ENCODE measurements at regions not wholly inside any gene's neighbourhood (a gene's known extent, or its start where the extent isn't known, plus 50 kb on each side); places are given as distances from the start of the nearest gene placed in this dataset.
A peak's percentile ranks its signal among the peaks of the same experiment; 100 is the strongest.

GRCh38 chr17:56648321-56648720, 54.8 kb downstream of the NOG start:
- Histone ChIP-seq H3K9me3 (ENCODE audit: insufficient read depth, low read length) (no peaks in the 10 kb centered on the region), H3K27me3 (ENCODE audit: insufficient read depth, insufficient read length) (no peaks in the 10 kb centered on the region), H3K9ac (ENCODE audit: insufficient read length, low read depth) (no peak overlapping the region), H3K36me3 (ENCODE audit: insufficient read depth, insufficient read length, low read length) (no peaks in the 10 kb centered on the region), H3K4me3 (ENCODE audit: insufficient read length, low read depth) (no peak overlapping the region), H3K4me1 (ENCODE audit: insufficient read depth, insufficient read length) (no peaks in the 10 kb centered on the region)
- DNase-seq (ENCODE audit: low read depth, low spot score): no peak
- TF ChIP-seq YY1 (IDR thresholded peaks at IDR 0.05; ENCODE audit: insufficient read depth, insufficient read length): no peak
- TF ChIP-seq ZNF274 (IDR thresholded peaks at IDR 0.05; ENCODE audit: low read depth, low read length): no peak

- no peak overlapping the region for H3K9ac ChIP-seq (ENCODE audit: insufficient read length, low read depth)
- H3K4me1 ChIP-seq (ENCODE audit: insufficient read depth, insufficient read length): no peaks in the 10 kb centered on the region
- H3K27me3 ChIP-seq (ENCODE audit: insufficient read depth, insufficient read length): no peaks in the 10 kb centered on the region
- no peak for DNase-seq (ENCODE audit: low read depth, low spot score)
- no peaks in the 10 kb centered on the region for H3K36me3 ChIP-seq (ENCODE audit: insufficient read depth, insufficient read length, low read length)
- TF ChIP-seq SUZ12 (IDR thresholded peaks at IDR 0.05; ENCODE audit: extremely low read depth, insufficient read depth, insufficient read length) (no peak), YY1 (IDR thresholded peaks at IDR 0.05; ENCODE audit: insufficient read depth, insufficient read length) (no peak), ZNF274 (IDR thresholded peaks at IDR 0.05; ENCODE audit: low read depth, low read length) (no peak)
- H3K4me3 ChIP-seq (ENCODE audit: insufficient read length, low read depth): no peak overlapping the region
- no peaks in the 10 kb centered on the region for H3K9me3 ChIP-seq (ENCODE audit: insufficient read depth, low read length)
Measured at GRCh38 chr17:56648806-56649205, 55.3 kb downstream of the NOG start.

GRCh38 chr17:56652628-56653027, 59.1 kb downstream of the NOG start:
- DNase-seq (ENCODE audit: low read depth, low spot score): no peak
- TF ChIP-seq YY1 (IDR thresholded peaks at IDR 0.05; ENCODE audit: insufficient read depth, insufficient read length): no peak
- TF ChIP-seq ZNF274 (IDR thresholded peaks at IDR 0.05; ENCODE audit: low read depth, low read length): no peak
- no peak for TF ChIP-seq SUZ12 (IDR thresholded peaks at IDR 0.05; ENCODE audit: extremely low read depth, insufficient read depth, insufficient read length)

GRCh38 chr17:56653877-56654276, 60.4 kb downstream of the NOG start:
- TF ChIP-seq SUZ12 (IDR thresholded peaks at IDR 0.05; ENCODE audit: extremely low read depth, insufficient read depth, insufficient read length): no peak
- Histone ChIP-seq H3K9ac (ENCODE audit: insufficient read length, low read depth) (no peak overlapping the region), H3K27me3 (ENCODE audit: insufficient read depth, insufficient read length) (no peaks in the 10 kb centered on the region), H3K36me3 (ENCODE audit: insufficient read depth, insufficient read length, low read length) (no peaks in the 10 kb centered on the region), H3K4me1 (ENCODE audit: insufficient read depth, insufficient read length) (no peaks in the 10 kb centered on the region), H3K4me3 (ENCODE audit: insufficient read length, low read depth) (no peak overlapping the region), H3K9me3 (ENCODE audit: insufficient read depth, low read length) (no peaks in the 10 kb centered on the region)
- peak; percentile 73 for DNase-seq (ENCODE audit: low read depth, low spot score)

More at GRCh38 chr17:56652628-56653027, 59.1 kb downstream of the NOG start:
- no peaks in the 10 kb centered on the region for H3K27me3 ChIP-seq (ENCODE audit: insufficient read depth, insufficient read length)
- H3K4me1 ChIP-seq (ENCODE audit: insufficient read depth, insufficient read length): no peaks in the 10 kb centered on the region
- H3K36me3 ChIP-seq (ENCODE audit: insufficient read depth, insufficient read length, low read length): no peaks in the 10 kb centered on the region
- H3K9ac ChIP-seq (ENCODE audit: insufficient read length, low read depth): no peak overlapping the region
- no peaks in the 10 kb centered on the region for H3K9me3 ChIP-seq (ENCODE audit: insufficient read depth, low read length)
- no peak overlapping the region for H3K4me3 ChIP-seq (ENCODE audit: insufficient read length, low read depth)

- DNase-seq (ENCODE audit: low read depth, low spot score): no peak
- Histone ChIP-seq H3K9me3 (ENCODE audit: insufficient read depth, low read length) (no peaks in the 10 kb centered on the region), H3K36me3 (ENCODE audit: insufficient read depth, insufficient read length, low read length) (no peaks in the 10 kb centered on the region), H3K4me3 (ENCODE audit: insufficient read length, low read depth) (no peak overlapping the region), H3K27me3 (ENCODE audit: insufficient read depth, insufficient read length) (no peaks in the 10 kb centered on the region), H3K4me1 (ENCODE audit: insufficient read depth, insufficient read length) (peaks cover 3% of the 10 kb centered on the region), H3K9ac (ENCODE audit: insufficient read length, low read depth) (no peak overlapping the region)
- TF ChIP-seq ZNF274 (IDR thresholded peaks at IDR 0.05; ENCODE audit: low read depth, low read length): no peak
Measured at GRCh38 chr17:56656701-56657327, 63.3 kb downstream of the NOG start.

GRCh38 chr17:56658648-56659047, 65.1 kb downstream of the NOG start:
- Histone ChIP-seq H3K4me1 (ENCODE audit: insufficient read depth, insufficient read length) (peaks cover 3% of the 10 kb centered on the region), H3K36me3 (ENCODE audit: insufficient read depth, insufficient read length, low read length) (no peaks in the 10 kb centered on the region), H3K9ac (ENCODE audit: insufficient read length, low read depth) (no peak overlapping the region), H3K9me3 (ENCODE audit: insufficient read depth, low read length) (no peaks in the 10 kb centered on the region), H3K4me3 (ENCODE audit: insufficient read length, low read depth) (no peak overlapping the region), H3K27me3 (ENCODE audit: insufficient read depth, insufficient read length) (no peaks in the 10 kb centered on the region)
- TF ChIP-seq SUZ12 (IDR thresholded peaks at IDR 0.05; ENCODE audit: extremely low read depth, insufficient read depth, insufficient read length) (no peak), ZNF274 (IDR thresholded peaks at IDR 0.05; ENCODE audit: low read depth, low read length) (no peak), YY1 (IDR thresholded peaks at IDR 0.05; ENCODE audit: insufficient read depth, insufficient read length) (no peak)
- no peak for DNase-seq (ENCODE audit: low read depth, low spot score)

- TF ChIP-seq SUZ12 (IDR thresholded peaks at IDR 0.05; ENCODE audit: extremely low read depth, insufficient read depth, insufficient read length): no peak
- no peak for TF ChIP-seq YY1 (IDR thresholded peaks at IDR 0.05; ENCODE audit: insufficient read depth, insufficient read length)
- TF ChIP-seq ZNF274 (IDR thresholded peaks at IDR 0.05; ENCODE audit: low read depth, low read length): no peak
- no peak for DNase-seq (ENCODE audit: low read depth, low spot score)
- H3K4me1 ChIP-seq (ENCODE audit: insufficient read depth, insufficient read length): peaks cover 3% of the 10 kb centered on the region
- no peak overlapping the region for H3K4me3 ChIP-seq (ENCODE audit: insufficient read length, low read depth)
- no peaks in the 10 kb centered on the region for H3K36me3 ChIP-seq (ENCODE audit: insufficient read depth, insufficient read length, low read length)
- no peak overlapping the region for H3K9ac ChIP-seq (ENCODE audit: insufficient read length, low read depth)
- H3K27me3 ChIP-seq (ENCODE audit: insufficient read depth, insufficient read length): no peaks in the 10 kb centered on the region
- no peaks in the 10 kb centered on the region for H3K9me3 ChIP-seq (ENCODE audit: insufficient read depth, low read length)
Measured at GRCh38 chr17:56659622-56660021, 66.1 kb downstream of the NOG start.

- Histone ChIP-seq H3K36me3 (ENCODE audit: insufficient read depth, insufficient read length, low read length) (no peaks in the 10 kb centered on the region), H3K4me1 (ENCODE audit: insufficient read depth, insufficient read length) (peaks cover 3% of the 10 kb centered on the region), H3K9ac (ENCODE audit: insufficient read length, low read depth) (no peak overlapping the region), H3K9me3 (ENCODE audit: insufficient read depth, low read length) (no peaks in the 10 kb centered on the region), H3K27me3 (ENCODE audit: insufficient read depth, insufficient read length) (no peaks in the 10 kb centered on the region), H3K4me3 (ENCODE audit: insufficient read length, low read depth) (no peak overlapping the region)
- no peak for DNase-seq (ENCODE audit: low read depth, low spot score)
- TF ChIP-seq ZNF274 (IDR thresholded peaks at IDR 0.05; ENCODE audit: low read depth, low read length): no peak
- TF ChIP-seq YY1 (IDR thresholded peaks at IDR 0.05; ENCODE audit: insufficient read depth, insufficient read length): no peak
- no peak for TF ChIP-seq SUZ12 (IDR thresholded peaks at IDR 0.05; ENCODE audit: extremely low read depth, insufficient read depth, insufficient read length)
Measured at GRCh38 chr17:56661906-56662305, 68.4 kb downstream of the NOG start.

Measured in NT2/D1 (cell line).